HPDE6-E6E7 (cell line): ENCODE measurements at regions not wholly inside any gene's neighbourhood (a gene's known extent, or its start where the extent isn't known, plus 50 kb on each side); places are given as distances from the start of the nearest gene placed in this dataset.
A peak's percentile ranks its signal among the peaks of the same experiment; 100 is the strongest.
"Not testable (repeated sequence)": the region's sequence is repeated elsewhere in the genome, so short reads cannot be mapped to it uniquely, and the experiment has no call there.

Source experiments
- DNase-seq: peaks from one replicate; pipeline ENCODE4 v3.0.0; 2011; ENCODE audit warnings: missing footprints; ENCODE audit errors: extremely low spot score

GRCh38 chr12:107583551-107583950, 102.0 kb upstream of the PWP1 start:
- no peak for DNase-seq

- DNase-seq, result no peak
Measured at GRCh38 chr12:107584563-107584962, 101.0 kb upstream of the PWP1 start.

GRCh38 chr12:107586256-107586970, 99.2 kb upstream of the PWP1 start:
- DNase-seq, result no peak

- no peak for DNase-seq
Measured at GRCh38 chr12:107590413-107590812, 95.2 kb upstream of the PWP1 start.

- no peak for DNase-seq
Measured at GRCh38 chr12:107590814-107591375, 94.7 kb upstream of the PWP1 start.

GRCh38 chr12:107593713-107594381, 91.8 kb upstream of the PWP1 start:
- DNase-seq, result no peak

- peak; percentile 28 for DNase-seq
Measured at GRCh38 chr12:107594995-107595394, 90.6 kb upstream of the PWP1 start.

- DNase-seq, result no peak
Measured at GRCh38 chr12:107597695-107598410, 87.7 kb upstream of the PWP1 start.

GRCh38 chr12:107598906-107599305, 86.7 kb upstream of the PWP1 start:
- no peak for DNase-seq

- DNase-seq, result no peak
Measured at GRCh38 chr12:107600581-107601144, 84.9 kb upstream of the PWP1 start.

GRCh38 chr12:107602446-107602845, 83.2 kb upstream of the PWP1 start:
- no peak for DNase-seq

- DNase-seq, result no peak
Measured at GRCh38 chr12:107605293-107605692, 80.3 kb upstream of the PWP1 start.

- peak; percentile 82 for DNase-seq
Measured at GRCh38 chr12:107607464-107608392, 77.9 kb upstream of the PWP1 start.

- DNase-seq, result not testable (repeated sequence)
Measured at GRCh38 chr12:107608779-107609178, 76.8 kb upstream of the PWP1 start.

GRCh38 chr12:107610021-107610859, 75.4 kb upstream of the PWP1 start:
- peak; percentile 26 for DNase-seq

- DNase-seq, result no peak
Measured at GRCh38 chr12:107612508-107612907, 73.1 kb upstream of the PWP1 start.

GRCh38 chr12:107616941-107617340, 68.7 kb upstream of the PWP1 start:
- DNase-seq, result no peak

- no peak for DNase-seq
Measured at GRCh38 chr12:107618106-107618505, 67.5 kb upstream of the PWP1 start.

- no peak for DNase-seq
Measured at GRCh38 chr12:107619831-107620230, 65.8 kb upstream of the PWP1 start.

GRCh38 chr12:107622001-107622400, 63.6 kb upstream of the PWP1 start:
- no peak for DNase-seq
